Prostate gland (tissue), 2 donors: ENCODE measurements at regions not wholly inside any gene's neighbourhood (a gene's known extent, or its start where the extent isn't known, plus 50 kb on each side); places are given as distances from the start of the nearest gene placed in this dataset.

Experiments used
- DNase-seq: peaks from one replicate; pipeline ENCODE4 v3.0.0-alpha.2; 2019; ENCODE audit warnings: low spot score
- H3K27ac ChIP-seq, 2 donors: fragments of 200-600 bp; sonication (generic); 2 replicates each; pipeline ENCODE4 v1.5.1; 2017 to 2019
- H3K27me3 ChIP-seq: fragments of 200-600 bp; sonication (generic); replicated peaks from 2 replicates; pipeline ENCODE4 v1.5.1; 2019; ENCODE audit not compliant: insufficient read depth
- H3K36me3 ChIP-seq, 2 donors: fragments of 200-600 bp; sonication (generic); 1 replicate in 1 of 2; 2 replicates in 1 of 2; pipeline versions ENCODE4 v1.5.1 to v1.8.1; 2017 to 2019
- H3K4me1 ChIP-seq: fragments of 200-600 bp; sonication (generic); replicated peaks from 2 replicates; pipeline ENCODE4 v1.5.1; 2019
- H3K4me3 ChIP-seq, 2 donors: fragments of 200-600 bp; sonication (generic); 2 replicates each; pipeline ENCODE4 v1.5.1; 2017 to 2019
- H3K9me3 ChIP-seq: fragments of 200-600 bp; sonication (generic); 2 replicates; pipeline ENCODE4 v1.5.1; 2017
- CTCF ChIP-seq, 4 experiments: fragments of 200-600 bp in 2 of 4; fragments of 450-650 bp in 2 of 4; sonication (generic) in 2 of 4; IDR thresholded peaks; 1 replicate in 3 of 4; 2 replicates in 1 of 4; pipeline ENCODE4 v1.5.1; 2016 to 2019; ENCODE audit warnings: antibody characterized with exemption in 4 of 4, mild to moderate bottlenecking in 2 of 4, moderate library complexity in 2 of 4
- POLR2A ChIP-seq: fragments of 450-650 bp; IDR thresholded peaks from one replicate; pipeline ENCODE4 v1.6.1; 2016; ENCODE audit warnings: antibody characterized with exemption, mild to moderate bottlenecking
- POLR2AphosphoS5 ChIP-seq: sonication (generic); formaldehyde crosslinking; IDR thresholded peaks from one replicate; pipeline ENCODE4 v1.6.1; 2017; ENCODE audit warnings: antibody characterized with exemption
- WGBS: methylation state at CpG from one replicate; pipeline ENCODE4 v1.1.5; 2018; 5-methylcytosine and 5-hydroxymethylcytosine counted together
- intact Hi-C: fragments of 100-400 bp; cut with DNase I; formaldehyde crosslinking; loops from one replicate; pipeline ENCODE4 v1.14.2; 2022

DNA sequence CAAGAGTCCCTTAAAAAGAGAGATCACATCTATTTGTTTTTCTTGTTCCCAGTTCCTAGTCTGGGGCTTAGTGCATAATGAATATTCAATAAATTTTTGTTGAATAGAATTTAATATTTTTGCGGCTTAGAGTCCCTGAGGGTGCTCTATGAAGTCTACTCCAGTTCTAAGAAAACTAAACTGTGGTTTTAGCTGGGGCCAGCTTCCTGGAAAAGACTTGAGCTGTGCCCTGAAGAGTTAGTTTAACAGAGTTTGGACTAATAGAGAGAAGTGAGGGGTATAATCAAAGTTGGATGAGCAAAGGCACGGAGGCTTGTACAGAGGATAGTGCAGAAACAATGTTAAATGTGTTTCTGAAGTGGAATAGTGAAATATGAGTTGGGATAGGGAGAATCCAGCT is 168.9 kb downstream of the FASLG start:
- DNase-seq, result no peak
- Histone ChIP-seq H3K4me1 (no peaks in the 10 kb centered on the region), H3K9me3 (no peaks in the 10 kb centered on the region), H3K4me3 (no peak overlapping the region), H3K27me3 (no peaks in the 10 kb centered on the region), H3K27ac (no peak overlapping the region), H3K36me3 (no peaks in the 10 kb centered on the region)
- intact Hi-C loops, result loop anchor here (2.0 to 10.0 kb wide), 2 partner anchors 83 to 375 kb away; no protein-coding TSS in a partner anchor
- 93% methylated on average over 2 of the region's 2 CpGs for WGBS
- TF ChIP-seq POLR2AphosphoS5 (no peak), POLR2A (no peak), CTCF (IDR thresholded peaks at IDR 0.05) (no peak)

- no peak overlapping the region for H3K4me3 ChIP-seq
- no peaks in the 10 kb centered on the region for H3K9me3 ChIP-seq
- no peaks in the 10 kb centered on the region for H3K36me3 ChIP-seq
- WGBS, result 84% methylated on average over 1 of the region's 1 CpG
- H3K4me1 ChIP-seq, result no peaks in the 10 kb centered on the region
- DNase-seq, result no peak
- H3K27ac ChIP-seq, result no peak overlapping the region
- no peak for TF ChIP-seq CTCF (IDR thresholded peaks at IDR 0.05)
- no peak for TF ChIP-seq POLR2A
- no peak for TF ChIP-seq POLR2AphosphoS5
- intact Hi-C loops, result no loop called here
- no peaks in the 10 kb centered on the region for H3K27me3 ChIP-seq
Measured at GRCh38 chr1:172832006-172832725, 173.3 kb downstream of the FASLG start.

DNA sequence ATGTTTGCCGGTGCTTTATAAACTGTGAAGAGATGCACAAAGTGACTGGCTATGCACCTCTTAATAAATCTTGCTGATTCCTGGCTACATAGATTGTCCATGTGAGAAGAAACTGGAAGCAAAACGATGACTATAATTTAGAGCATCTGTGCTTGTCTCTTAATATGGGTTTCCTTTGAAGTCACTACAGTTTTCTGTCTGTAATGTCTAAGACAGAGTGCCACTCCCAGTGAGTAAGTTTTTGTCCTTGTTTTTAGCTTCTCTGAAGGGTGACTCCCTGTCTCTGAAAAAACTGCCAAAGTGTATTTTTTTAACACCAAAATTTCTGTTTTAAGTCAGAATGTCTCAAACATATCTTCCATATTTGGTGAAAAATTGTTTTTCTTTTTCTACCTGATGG is 175.1 kb downstream of the FASLG start:
- no peak for DNase-seq
- no peaks in the 10 kb centered on the region for H3K4me1 ChIP-seq
- no peaks in the 10 kb centered on the region for H3K27me3 ChIP-seq
- H3K27ac ChIP-seq, result no peak overlapping the region
- no peaks in the 10 kb centered on the region for H3K36me3 ChIP-seq
- intact Hi-C loops, result no loop called here
- H3K9me3 ChIP-seq, result no peaks in the 10 kb centered on the region
- no peak for TF ChIP-seq POLR2A
- TF ChIP-seq CTCF (IDR thresholded peaks at IDR 0.05), result no peak
- no peak for TF ChIP-seq POLR2AphosphoS5
- H3K4me3 ChIP-seq, result no peak overlapping the region
- 59% methylated on average over 2 of the region's 2 CpGs for WGBS

DNA sequence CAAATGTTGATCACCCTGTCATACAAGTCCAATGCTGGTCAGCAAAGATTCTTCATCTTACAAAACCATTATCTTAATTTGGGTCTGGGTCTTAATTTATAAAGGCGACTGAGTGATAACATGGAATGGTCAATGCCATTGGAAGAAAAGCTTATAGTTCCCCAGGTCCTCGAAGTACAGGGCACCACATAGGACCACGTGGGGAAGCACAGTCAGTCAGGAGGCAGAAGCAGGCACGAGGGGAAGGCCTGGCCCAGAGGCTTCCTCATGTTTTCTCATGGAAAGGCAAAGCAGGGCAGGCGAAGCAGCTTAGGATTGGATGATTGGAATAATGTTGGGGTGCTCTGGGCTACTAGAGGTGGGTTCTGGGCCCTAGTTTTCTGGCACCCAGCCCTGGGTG is 175.7 kb downstream of the FASLG start:
- TF ChIP-seq POLR2AphosphoS5 (no peak), POLR2A (no peak), CTCF (IDR thresholded peaks at IDR 0.05) (no peak)
- Histone ChIP-seq H3K27ac (no peak overlapping the region), H3K9me3 (no peaks in the 10 kb centered on the region), H3K36me3 (no peaks in the 10 kb centered on the region), H3K4me1 (no peaks in the 10 kb centered on the region), H3K27me3 (no peaks in the 10 kb centered on the region), H3K4me3 (no peak overlapping the region)
- 84% methylated on average over 5 of the region's 5 CpGs for WGBS
- intact Hi-C loops, result no loop called here
- DNase-seq, result no peak

- Histone ChIP-seq H3K4me3 (no peak overlapping the region), H3K36me3 (no peaks in the 10 kb centered on the region), H3K27me3 (no peaks in the 10 kb centered on the region), H3K4me1 (no peaks in the 10 kb centered on the region), H3K27ac (no peak overlapping the region), H3K9me3 (no peaks in the 10 kb centered on the region)
- no peak for TF ChIP-seq POLR2AphosphoS5
- TF ChIP-seq CTCF (IDR thresholded peaks at IDR 0.05), result no peak
- no peak for TF ChIP-seq POLR2A
- WGBS, result 89% methylated on average over 2 of the region's 2 CpGs
- no peak for DNase-seq
- intact Hi-C loops, result no loop called here
Measured at GRCh38 chr1:172835834-172836233, 176.9 kb downstream of the FASLG start.
